LNCAP (cell line): ENCODE measurements at regions not wholly inside any gene's neighbourhood (a gene's known extent, or its start where the extent isn't known, plus 50 kb on each side); places are given as distances from the start of the nearest gene placed in this dataset.

Experiments used
- CTCF ChIP-seq: fragments of 450-650 bp; IDR thresholded peaks from 2 replicates; pipeline ENCODE4 v1.5.1; 2017; ENCODE audit warnings: mild to moderate bottlenecking

- TF ChIP-seq CTCF, result no peak
Observed at GRCh38 chr2:118268268-118268667, 180.0 kb downstream of the INSIG2 start.

DNA sequence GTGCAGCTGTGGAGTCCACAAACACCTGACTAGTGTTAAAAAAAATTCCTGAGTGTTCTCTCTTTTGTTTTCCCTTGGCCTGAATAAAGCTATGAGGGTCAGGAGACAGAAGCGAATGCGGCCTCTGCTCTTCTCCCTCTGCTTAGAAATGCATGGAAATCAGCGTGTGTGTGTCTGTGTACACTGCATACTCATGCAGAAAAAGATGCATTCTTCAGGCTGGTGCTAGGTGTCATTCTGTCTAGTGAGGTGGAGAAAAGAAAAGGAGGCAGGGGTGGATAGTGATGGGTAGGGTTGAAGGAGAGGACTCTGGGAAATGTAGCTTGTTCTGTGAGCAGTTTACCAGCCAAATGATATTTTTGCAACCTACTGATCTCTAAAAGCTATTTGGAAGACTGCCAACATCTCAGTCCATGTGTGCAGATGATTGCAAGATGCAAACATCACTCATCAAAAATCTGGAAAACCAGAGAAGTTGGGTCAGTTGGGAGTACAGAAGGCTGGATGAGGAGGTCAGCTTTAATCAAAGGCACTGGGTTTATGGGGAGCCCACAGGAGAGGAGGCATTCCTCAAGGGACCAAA is 177.7 kb downstream of the INSIG2 start:
- no peak for TF ChIP-seq CTCF

DNA sequence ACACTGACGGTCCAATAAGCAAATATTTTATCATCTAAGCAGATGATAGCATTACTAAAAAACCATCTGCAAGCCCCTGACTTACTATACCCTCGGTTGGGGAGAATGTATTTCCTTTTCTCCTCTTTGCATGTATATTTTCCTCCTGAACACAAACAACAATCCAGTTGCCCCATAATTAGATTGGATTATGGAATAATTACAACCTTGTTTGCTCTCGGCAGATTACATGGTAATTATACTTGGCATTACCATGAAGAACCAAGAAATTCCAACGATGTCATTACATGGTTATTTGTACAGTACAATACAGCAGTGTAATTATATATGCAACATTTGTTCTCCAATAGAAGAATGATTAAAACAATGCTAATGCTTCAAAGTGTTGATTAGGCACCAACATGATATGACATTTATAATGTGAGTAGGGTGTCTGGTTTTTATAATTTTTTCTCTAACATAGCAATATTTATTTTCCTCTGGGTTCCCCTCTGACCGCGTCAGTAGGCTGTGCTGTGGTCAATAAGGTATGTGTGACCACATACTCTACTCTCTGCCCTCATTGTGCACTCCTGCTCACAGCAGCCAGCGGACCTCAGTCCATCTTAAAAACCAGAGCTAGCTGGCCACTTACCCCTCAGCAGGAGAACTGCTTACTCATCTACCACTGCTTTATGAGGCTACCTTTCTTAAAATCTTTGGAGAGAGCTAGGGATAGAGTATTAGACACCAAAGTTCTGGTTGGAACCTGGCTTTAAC is 176.1 kb downstream of the INSIG2 start:
- TF ChIP-seq CTCF, result no peak

DNA sequence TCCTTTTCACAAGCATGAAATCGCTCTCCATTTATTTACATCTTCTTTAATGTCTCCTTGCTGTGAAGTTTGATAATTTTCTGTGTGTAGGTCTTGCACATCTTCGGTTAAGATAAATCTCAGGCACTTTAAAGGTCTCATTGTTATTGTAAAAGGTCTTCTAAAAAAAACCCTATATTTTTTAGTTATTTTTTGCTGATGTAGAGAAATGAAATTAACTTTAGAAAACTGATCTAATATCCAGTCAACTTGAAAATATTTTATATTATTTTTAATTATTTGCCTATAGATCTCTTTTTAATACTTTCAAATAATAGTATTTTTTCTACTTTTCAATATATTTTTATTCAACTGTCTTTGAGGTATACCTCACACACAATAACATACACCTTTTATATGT is 169.4 kb downstream of the INSIG2 start:
- TF ChIP-seq CTCF, result no peak

DNA sequence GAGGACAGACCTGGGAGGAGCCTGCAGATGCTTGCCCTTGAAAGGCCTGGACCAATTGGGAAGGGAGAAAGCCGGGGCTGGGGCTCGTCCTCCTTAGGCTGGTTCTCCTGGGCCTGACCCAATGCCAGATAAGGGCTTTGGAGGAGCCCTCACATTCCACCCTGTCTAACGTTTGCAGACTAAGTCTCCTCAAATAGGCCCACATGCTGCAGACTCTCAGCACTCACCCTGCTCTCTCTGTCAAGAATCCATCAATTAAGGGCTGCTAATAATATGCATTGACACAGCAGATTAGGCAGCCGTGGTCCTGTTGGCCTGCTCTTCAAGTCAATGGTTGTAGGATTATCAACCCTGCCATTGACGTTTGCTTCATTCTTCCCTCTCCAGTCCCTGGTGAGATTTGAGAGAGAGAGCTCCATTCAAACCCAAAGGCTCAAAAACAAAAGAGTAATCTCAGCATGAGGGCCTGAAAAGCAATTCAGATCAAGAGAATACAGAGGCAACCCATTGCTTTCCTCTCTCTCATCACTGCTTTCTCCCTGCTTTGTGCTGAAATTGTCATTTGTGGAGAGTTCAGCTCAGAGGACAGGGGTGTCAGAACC is 167.6 kb downstream of the INSIG2 start:
- TF ChIP-seq CTCF, result no peak

DNA sequence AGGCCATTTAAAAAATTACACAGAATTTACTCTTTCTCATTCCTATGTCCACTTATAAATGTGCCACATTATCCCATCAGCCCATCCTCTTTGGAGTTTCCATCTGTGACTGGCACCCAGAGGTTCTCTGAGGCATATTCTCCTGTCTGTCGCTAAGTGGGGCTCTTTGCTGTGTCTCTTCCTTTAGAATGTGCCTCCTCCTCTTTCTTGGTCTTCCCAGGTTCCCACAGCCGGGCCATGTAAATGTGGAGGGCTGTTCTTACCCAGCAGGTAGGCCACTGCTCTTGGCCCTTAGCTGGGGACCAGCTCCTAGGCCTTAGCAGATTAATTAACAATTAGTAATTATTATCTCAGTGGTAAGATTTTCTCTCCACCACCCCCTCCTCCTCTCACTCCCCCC is 167.0 kb downstream of the INSIG2 start:
- TF ChIP-seq CTCF, result no peak

GRCh38 chr2:118254116-118254515 is 165.8 kb downstream of the INSIG2 start:
- no peak for TF ChIP-seq CTCF
